Kidney (tissue), 13 donors: ENCODE measurements at regions not wholly inside any gene's neighbourhood (a gene's known extent, or its start where the extent isn't known, plus 50 kb on each side); places are given as distances from the start of the nearest gene placed in this dataset.

Experiments used
- DNase-seq, 5 donors: peaks; one replicate each; pipeline ENCODE4 v3.0.0-alpha.2; 2013 to 2020
- FAIRE-seq: peaks from 2 replicates; lab custom pipeline; 2012; peaks lifted over from hg19 to GRCh38; lab: Jason Lieb, UNC
- H3K27ac ChIP-seq, 2 donors: one replicate each; pipeline ENCODE4 v1.7.0; 2013; ENCODE audit warnings: low read depth in 2 of 2, low read length in 2 of 2, inconsistent platforms in 1 of 2
- H3K27me3 ChIP-seq: one replicate; pipeline ENCODE4 v1.7.1; 2013; ENCODE audit warnings: low read length, inconsistent platforms; ENCODE audit not compliant: control insufficient read depth, insufficient read depth
- H3K36me3 ChIP-seq, 3 donors: one replicate each; pipeline versions ENCODE4 v1.7.0 to v1.7.1; 2013; ENCODE audit warnings: low read length in 3 of 3, control low read depth in 1 of 3, inconsistent platforms in 1 of 3; ENCODE audit not compliant: insufficient read depth in 3 of 3, control insufficient read depth in 2 of 3
- H3K4me1 ChIP-seq, 3 donors: one replicate each; pipeline versions ENCODE4 v1.7.0 to v1.7.1; 2013; ENCODE audit warnings: low read length in 3 of 3, inconsistent platforms in 1 of 3, low read depth in 1 of 3; ENCODE audit not compliant: control insufficient read depth in 2 of 3, insufficient read depth in 2 of 3
- H3K4me3 ChIP-seq, 3 donors: one replicate each; pipeline versions ENCODE4 v1.7.0 to v1.8.1; 2013; ENCODE audit warnings: low read length in 3 of 3, control low read depth in 1 of 3, inconsistent platforms in 1 of 3
- H3K9ac ChIP-seq, 3 donors: one replicate each; pipeline versions ENCODE4 v1.7.0 to v1.7.1; 2013; ENCODE audit warnings: low read length in 3 of 3, control low read depth in 1 of 3, inconsistent platforms in 1 of 3
- H3K9me3 ChIP-seq, 3 donors: one replicate each; pipeline versions ENCODE4 v1.7.0 to v1.7.1; 2013; ENCODE audit warnings: low read length in 3 of 3, control low read depth in 1 of 3, inconsistent platforms in 1 of 3; ENCODE audit not compliant: control insufficient read depth in 2 of 3, insufficient read depth in 1 of 3
- CTCF ChIP-seq: IDR thresholded peaks from 3 replicates; pipeline ENCODE4 v1.5.1; 2012; ENCODE audit warnings: mild to moderate bottlenecking, moderate library complexity, borderline replicate concordance; ENCODE audit not compliant: insufficient read depth; ENCODE audit errors: extremely low read depth
- intact Hi-C: fragments of 100-400 bp; cut with DNase I; formaldehyde crosslinking; loops from one replicate; pipeline ENCODE4 v1.11.1; 2022
- donor health status: control.
- donor health status: control.
- donor health status: control.
- donor health status: control.
- donor health status: control.
- donor health status: DM: yes; HTN: yes; CAD: no.
- donor health status: Normal renal cell carcinoma (clear cell type).

GRCh38 chr5:86763929-86764328, 146.2 kb downstream of the COX7C start:
- Histone ChIP-seq H3K4me1 (no peaks in the 10 kb centered on the region), H3K27ac (no peak overlapping the region), H3K36me3 (no peaks in the 10 kb centered on the region), H3K9me3 (peaks cover 0 to 4% (median 0%) of the 10 kb centered on the region in 3 donors), H3K9ac (no peak overlapping the region), H3K4me3 (no peak overlapping the region), H3K27me3 (no peaks in the 10 kb centered on the region)
- FAIRE-seq (no peak), DNase-seq (no peak)
- no peak for TF ChIP-seq CTCF
- intact Hi-C loops = no loop called here

- Histone ChIP-seq H3K4me3 (no peak overlapping the region), H3K9ac (no peak overlapping the region), H3K9me3 (peaks cover 0 to 4% (median 2%) of the 10 kb centered on the region in 3 donors), H3K27ac (no peak overlapping the region), H3K36me3 (no peaks in the 10 kb centered on the region), H3K27me3 (no peaks in the 10 kb centered on the region), H3K4me1 (no peaks in the 10 kb centered on the region)
- intact Hi-C loops = no loop called here
- FAIRE-seq (no peak), DNase-seq (no peak)
- no peak for TF ChIP-seq CTCF
These were observed 148.2 kb downstream of the COX7C start for GRCh38 chr5:86765778-86766502.

GRCh38 chr5:86768699-86769202, 151.0 kb downstream of the COX7C start:
- intact Hi-C loops = no loop called here
- Histone ChIP-seq H3K36me3 (no peaks in the 10 kb centered on the region), H3K4me3 (no peak overlapping the region), H3K9ac (no peak overlapping the region), H3K9me3 (peaks cover 0 to 4% (median 2%) of the 10 kb centered on the region in 3 donors), H3K27ac (no peak overlapping the region), H3K4me1 (no peaks in the 10 kb centered on the region), H3K27me3 (no peaks in the 10 kb centered on the region)
- DNase-seq (no peak), FAIRE-seq (no peak)
- TF ChIP-seq CTCF = no peak
